MCF 10A (cell line): ENCODE measurements at regions not wholly inside any gene's neighbourhood (a gene's known extent, or its start where the extent isn't known, plus 50 kb on each side); places are given as distances from the start of the nearest gene placed in this dataset.

Experiments
- BruUV-seq: library from RNA; stranded (reverse); fragments of 400-500 nt; replicated peaks from 2 replicates; lab custom pipeline; 2021; lab: Mats Ljungman, UMichigan
- CTCF ChIA-PET: fragments of 300-600 bp; sonication (Branson Sonifier 250); formaldehyde crosslinking; extraction: SDS; loops from one replicate; lab custom pipeline; 2021; ENCODE audit warnings: antibody characterized with exemption, inconsistent platforms; lab: Yijun Ruan, JAX
- POLR2A ChIA-PET: fragments of 300-600, 350-650 bp; sonication (Branson Sonifier 250); formaldehyde crosslinking; extraction: SDS; loops from one replicate; lab custom pipeline; 2020; ENCODE audit warnings: antibody characterized with exemption, inconsistent platforms; lab: Yijun Ruan, JAX
- DNase-seq: peaks from one replicate; pipeline ENCODE4 v3.0.0-alpha.2; 2018; ENCODE audit not compliant: unreplicated experiment
- H3K27ac Mint-ChIP-seq: one replicate; pipeline ENCODE4 v1.8.0; 2022; ENCODE audit warnings: mild to moderate bottlenecking, low read depth, mixed read lengths; ENCODE audit not compliant: unreplicated experiment
- H3K27me3 Mint-ChIP-seq: one replicate; pipeline ENCODE4 v1.8.0; 2022; ENCODE audit warnings: mixed read lengths; ENCODE audit not compliant: insufficient read depth, unreplicated experiment
- H3K36me3 Mint-ChIP-seq: one replicate; pipeline ENCODE4 v1.8.0; 2022; ENCODE audit warnings: mild to moderate bottlenecking, moderate library complexity, mixed read lengths; ENCODE audit not compliant: insufficient read depth, unreplicated experiment
- H3K4me1 Mint-ChIP-seq: one replicate; pipeline ENCODE4 v1.8.0; 2022; ENCODE audit warnings: mixed read lengths; ENCODE audit not compliant: insufficient read depth, unreplicated experiment
- H3K4me3 Mint-ChIP-seq: one replicate; pipeline ENCODE4 v1.8.0; 2022; ENCODE audit warnings: mild to moderate bottlenecking, moderate library complexity, mixed read lengths; ENCODE audit not compliant: unreplicated experiment
- H3K9me3 Mint-ChIP-seq: one replicate; pipeline ENCODE4 v1.8.0; 2022; ENCODE audit warnings: mixed read lengths; ENCODE audit not compliant: unreplicated experiment
- CTCF ChIP-seq: fragments of 200-600 bp; IDR thresholded peaks from one replicate; pipeline ENCODE4 v1.8.0; 2022; ENCODE audit warnings: antibody characterized with exemption, mild to moderate bottlenecking; ENCODE audit not compliant: unreplicated experiment
- intact Hi-C: fragments of 100-400 bp; cut with micrococcal nuclease; formaldehyde crosslinking; loops from 2 replicates; pipeline ENCODE4 v1.14.1; 2022

- no peaks in the 10 kb centered on the region for H3K9me3 Mint-ChIP-seq
- H3K27ac Mint-ChIP-seq, result no peak overlapping the region
- no peak for DNase-seq
- no peak overlapping the region for H3K4me3 Mint-ChIP-seq
- H3K4me1 Mint-ChIP-seq, result no peaks in the 10 kb centered on the region
- H3K27me3 Mint-ChIP-seq, result peaks cover 42% of the 10 kb centered on the region
- H3K36me3 Mint-ChIP-seq, result no peaks in the 10 kb centered on the region
- no TSS peak for BruUV-seq
- ChIA-PET POLR2A (no interaction called here), CTCF (no interaction called here)
- TF ChIP-seq CTCF, result no peak
- intact Hi-C loops, result no loop called here
These were observed 105.6 kb upstream of the FOXF1 start for GRCh38 chr16:86404678-86405077.

- intact Hi-C loops, result no loop called here
- Mint-ChIP-seq H3K36me3 (no peaks in the 10 kb centered on the region), H3K27ac (no peak overlapping the region), H3K27me3 (peaks cover 49% of the 10 kb centered on the region), H3K4me1 (no peaks in the 10 kb centered on the region), H3K4me3 (no peak overlapping the region), H3K9me3 (no peaks in the 10 kb centered on the region)
- TF ChIP-seq CTCF, result no peak
- no peak for DNase-seq
- POLR2A ChIA-PET, result no interaction called here
- CTCF ChIA-PET, result interaction anchor here (0.6 to 0.7 kb wide), 2 partner anchors 21 to 334 kb away, joined by 3 read pairs; no protein-coding TSS in a partner anchor
- no TSS peak for BruUV-seq
These were observed 105.0 kb upstream of the FOXF1 start for GRCh38 chr16:86405319-86405718.

GRCh38 chr16:86406056-86406455, 104.3 kb upstream of the FOXF1 start:
- Mint-ChIP-seq H3K4me1 (no peaks in the 10 kb centered on the region), H3K36me3 (no peaks in the 10 kb centered on the region), H3K27me3 (peaks cover 56% of the 10 kb centered on the region), H3K9me3 (peaks cover 2% of the 10 kb centered on the region), H3K27ac (no peak overlapping the region), H3K4me3 (no peak overlapping the region)
- intact Hi-C loops, result no loop called here
- POLR2A ChIA-PET, result no interaction called here
- CTCF ChIA-PET, result no interaction called here
- TF ChIP-seq CTCF, result no peak
- DNase-seq, result no peak
- BruUV-seq, result no TSS peak

- H3K9me3 Mint-ChIP-seq, result peaks cover 11% of the 10 kb centered on the region
- no peaks in the 10 kb centered on the region for H3K4me1 Mint-ChIP-seq
- no peak for DNase-seq
- H3K36me3 Mint-ChIP-seq, result no peaks in the 10 kb centered on the region
- no peak overlapping the region for H3K4me3 Mint-ChIP-seq
- ChIA-PET POLR2A (no interaction called here), CTCF (interaction anchor here (0.6 kb wide), 1 partner anchor 28 kb away, joined by 4 read pairs; no protein-coding TSS in a partner anchor)
- no peak for TF ChIP-seq CTCF
- H3K27ac Mint-ChIP-seq, result no peak overlapping the region
- intact Hi-C loops, result no loop called here
- H3K27me3 Mint-ChIP-seq, result peaks cover 49% of the 10 kb centered on the region
- no TSS peak for BruUV-seq
These were observed 101.6 kb upstream of the FOXF1 start for GRCh38 chr16:86408685-86409084.
